Tibial nerve (tissue), 4 donors: ENCODE measurements at regions not wholly inside any gene's neighbourhood (a gene's known extent, or its start where the extent isn't known, plus 50 kb on each side); places are given as distances from the start of the nearest gene placed in this dataset.

Experiments used
- DNase-seq, 2 donors: peaks; one replicate each; pipeline ENCODE4 v3.0.0-alpha.2; 2019; ENCODE audit warnings: low spot score in 2 of 2
- H3K27ac ChIP-seq, 4 donors: fragments of 200-600 bp; sonication (generic) in 3 of 4; one replicate each; pipeline ENCODE4 v1.5.1; 2017 to 2019; ENCODE audit warnings: mild to moderate bottlenecking in 1 of 4
- H3K27me3 ChIP-seq, 2 donors: fragments of 200-600 bp; sonication (generic) in 1 of 2; one replicate each; pipeline versions ENCODE4 v1.5.1 to v1.6.0; 2017 to 2019
- H3K36me3 ChIP-seq, 3 donors: fragments of 200-600 bp; sonication (generic); one replicate each; pipeline ENCODE4 v1.5.1; 2018 to 2019
- H3K4me1 ChIP-seq, 4 donors: fragments of 200-600 bp; sonication (generic) in 3 of 4; one replicate each; pipeline ENCODE4 v1.5.1; 2017 to 2019
- H3K4me3 ChIP-seq, 4 donors: fragments of 200-600 bp; sonication (generic) in 3 of 4; one replicate each; pipeline ENCODE4 v1.5.1; 2017 to 2019; ENCODE audit warnings: mild to moderate bottlenecking in 1 of 4, moderate library complexity in 1 of 4
- H3K9me3 ChIP-seq, 4 donors: fragments of 200-600 bp; sonication (generic) in 3 of 4; one replicate each; pipeline ENCODE4 v1.5.1; 2017 to 2019
- EP300 ChIP-seq, 2 donors: sonication (generic); formaldehyde crosslinking; IDR thresholded peaks; one replicate each; pipeline ENCODE4 v1.6.1; 2017; ENCODE audit warnings: antibody characterized with exemption in 2 of 2, mild to moderate bottlenecking in 1 of 2
- POLR2A ChIP-seq, 2 donors: fragments of 450-650 bp; IDR thresholded peaks; one replicate each; pipeline ENCODE4 v1.6.1; 2017; ENCODE audit warnings: antibody characterized with exemption in 2 of 2, mild to moderate bottlenecking in 2 of 2, moderate library complexity in 2 of 2
- WGBS, 2 donors: methylation state at CpG; one replicate each; pipeline ENCODE4 v1.1.5; 2018; 5-methylcytosine and 5-hydroxymethylcytosine counted together
- TF ChIP-seq, protein P1 (sequence below), 5 experiments: fragments of 200-600 bp in 3 of 5; fragments of 450-650 bp in 2 of 5; sonication (generic) in 3 of 5; IDR thresholded peaks; one replicate each; pipeline ENCODE4 v1.5.1; 2016 to 2019; ENCODE audit warnings: antibody characterized with exemption in 5 of 5, mild to moderate bottlenecking in 3 of 5, moderate library complexity in 2 of 5

DNA sequence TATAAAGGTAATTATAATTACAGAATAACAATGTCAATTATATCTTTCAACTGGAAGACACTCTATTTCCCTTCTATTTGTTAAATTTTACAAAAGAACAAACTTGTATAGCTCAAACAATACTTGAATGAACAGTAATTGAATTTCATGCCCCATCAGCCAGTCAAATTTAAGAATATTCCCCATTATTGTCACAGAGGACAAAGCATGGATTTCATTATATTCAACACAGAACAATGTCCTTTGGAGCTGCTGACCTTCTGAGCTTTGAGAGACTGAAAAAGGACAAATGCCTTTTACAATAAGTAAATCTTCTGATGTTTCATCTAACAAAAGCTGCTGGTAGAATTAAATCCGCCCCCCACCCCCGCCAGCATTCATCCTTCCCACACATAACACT lies 187.5 kb upstream of the MC4R start:
- WGBS, 2 donors: 27% methylated on average over 2 of the region's 2 CpGs

DNA sequence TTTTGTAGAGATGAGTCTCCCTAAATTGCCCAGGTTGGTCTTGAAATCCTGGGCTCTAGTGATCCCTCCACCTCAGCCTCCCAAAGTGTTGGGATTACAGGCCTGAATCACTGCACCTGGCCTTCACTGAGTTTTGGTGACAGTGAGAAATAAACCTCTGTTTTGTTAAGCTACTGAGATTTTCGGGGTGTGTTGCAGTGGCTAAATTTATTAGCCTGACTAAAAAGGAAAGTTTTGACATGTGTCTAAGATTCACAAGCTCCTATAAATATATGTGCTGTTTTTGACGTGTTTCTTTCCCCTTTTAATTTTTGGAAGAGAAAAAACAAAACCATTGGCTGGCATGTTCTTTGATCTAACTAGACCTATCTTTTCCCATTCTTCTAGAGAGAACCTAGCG lies 190.5 kb upstream of the MC4R start:
- WGBS, 2 donors: 90% methylated on average over 3 of the region's 3 CpGs
- Histone ChIP-seq H3K4me1 (no peaks in the 10 kb centered on the region), H3K4me3 (no peak overlapping the region), H3K27ac (no peak overlapping the region), H3K9me3 (no peaks in the 10 kb centered on the region), H3K36me3 (no peaks in the 10 kb centered on the region), H3K27me3 (no peaks in the 10 kb centered on the region)
- DNase-seq: no peak
- TF ChIP-seq, protein P1, sequence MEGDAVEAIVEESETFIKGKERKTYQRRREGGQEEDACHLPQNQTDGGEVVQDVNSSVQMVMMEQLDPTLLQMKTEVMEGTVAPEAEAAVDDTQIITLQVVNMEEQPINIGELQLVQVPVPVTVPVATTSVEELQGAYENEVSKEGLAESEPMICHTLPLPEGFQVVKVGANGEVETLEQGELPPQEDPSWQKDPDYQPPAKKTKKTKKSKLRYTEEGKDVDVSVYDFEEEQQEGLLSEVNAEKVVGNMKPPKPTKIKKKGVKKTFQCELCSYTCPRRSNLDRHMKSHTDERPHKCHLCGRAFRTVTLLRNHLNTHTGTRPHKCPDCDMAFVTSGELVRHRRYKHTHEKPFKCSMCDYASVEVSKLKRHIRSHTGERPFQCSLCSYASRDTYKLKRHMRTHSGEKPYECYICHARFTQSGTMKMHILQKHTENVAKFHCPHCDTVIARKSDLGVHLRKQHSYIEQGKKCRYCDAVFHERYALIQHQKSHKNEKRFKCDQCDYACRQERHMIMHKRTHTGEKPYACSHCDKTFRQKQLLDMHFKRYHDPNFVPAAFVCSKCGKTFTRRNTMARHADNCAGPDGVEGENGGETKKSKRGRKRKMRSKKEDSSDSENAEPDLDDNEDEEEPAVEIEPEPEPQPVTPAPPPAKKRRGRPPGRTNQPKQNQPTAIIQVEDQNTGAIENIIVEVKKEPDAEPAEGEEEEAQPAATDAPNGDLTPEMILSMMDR (IDR thresholded peaks at IDR 0.05): no peak
- TF ChIP-seq EP300 (IDR thresholded peaks at IDR 0.05) (no peak), POLR2A (IDR thresholded peaks at IDR 0.05) (no peak)

More for the DNA sequence above, 187.5 kb upstream of the MC4R start:
- Histone ChIP-seq H3K27me3 (peaks cover 0 to 3% of the 10 kb centered on the region in 2 donors), H3K36me3 (no peaks in the 10 kb centered on the region), H3K4me1 (no peaks in the 10 kb centered on the region), H3K9me3 (no peaks in the 10 kb centered on the region), H3K27ac (no peak overlapping the region), H3K4me3 (no peak overlapping the region)
- DNase-seq: no peak
- TF ChIP-seq EP300 (IDR thresholded peaks at IDR 0.05) (no peak), POLR2A (IDR thresholded peaks at IDR 0.05) (no peak)
- TF ChIP-seq, protein P1 (IDR thresholded peaks at IDR 0.05): no peak

DNA sequence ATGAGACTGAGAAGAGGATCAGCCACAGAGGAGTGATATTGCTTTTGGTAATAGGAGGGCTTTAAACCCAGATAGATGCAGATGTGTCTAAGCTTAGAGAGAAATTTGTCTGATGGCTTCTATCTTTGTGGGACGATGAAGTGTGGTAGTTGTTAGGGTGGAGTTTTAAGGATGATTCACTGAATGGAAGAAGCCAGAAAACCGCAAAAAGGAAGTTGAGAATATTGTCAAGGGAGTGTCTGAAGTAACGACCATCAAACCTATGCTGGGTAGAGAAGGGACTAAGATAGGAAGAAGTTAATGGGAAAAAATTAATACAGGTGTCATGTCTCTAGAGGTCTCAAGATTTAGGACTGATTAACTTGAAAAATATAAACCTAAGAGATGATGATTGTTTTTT lies 195.6 kb upstream of the MC4R start:
- WGBS, 2 donors: 56 to 63% methylated on average over 3 of the region's 3 CpGs
- no peak overlapping the region for H3K27ac ChIP-seq
- H3K4me3 ChIP-seq: no peak overlapping the region
- TF ChIP-seq, protein P1 (IDR thresholded peaks at IDR 0.05): no peak
- TF ChIP-seq POLR2A (IDR thresholded peaks at IDR 0.05) (no peak), EP300 (IDR thresholded peaks at IDR 0.05) (no peak)
- H3K9me3 ChIP-seq: no peaks in the 10 kb centered on the region
- DNase-seq: no peak
- no peaks in the 10 kb centered on the region for H3K27me3 ChIP-seq
- no peaks in the 10 kb centered on the region for H3K4me1 ChIP-seq
- no peaks in the 10 kb centered on the region for H3K36me3 ChIP-seq

DNA sequence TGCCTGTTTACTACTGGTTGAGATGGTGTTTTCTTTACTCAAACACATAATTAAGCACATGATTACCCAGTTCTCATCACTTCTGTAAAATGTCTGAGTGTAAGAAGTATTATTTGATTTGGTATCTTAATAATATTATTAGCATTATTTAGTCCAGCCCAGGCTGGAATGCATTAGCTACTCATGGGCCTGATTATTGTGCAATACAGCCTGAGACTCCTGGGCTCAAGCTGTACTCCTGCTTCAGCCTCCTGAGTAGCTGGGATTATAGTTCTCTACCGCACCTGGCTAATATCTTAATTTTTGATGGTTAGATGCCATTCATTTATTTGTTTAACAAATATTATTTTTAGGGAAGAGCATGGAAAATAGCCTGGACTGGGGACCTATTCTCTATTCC lies 197.6 kb upstream of the MC4R start:
- H3K36me3 ChIP-seq: no peaks in the 10 kb centered on the region
- no peak overlapping the region for H3K27ac ChIP-seq
- no peak overlapping the region for H3K4me3 ChIP-seq
- no peaks in the 10 kb centered on the region for H3K4me1 ChIP-seq
- no peak for TF ChIP-seq EP300 (IDR thresholded peaks at IDR 0.05)
- no peak for TF ChIP-seq POLR2A (IDR thresholded peaks at IDR 0.05)
- TF ChIP-seq, protein P1 (IDR thresholded peaks at IDR 0.05): no peak
- 86 to 92% methylated on average over 1 of the region's 1 CpG for WGBS, 2 donors
- no peak for DNase-seq
- no peaks in the 10 kb centered on the region for H3K9me3 ChIP-seq
- H3K27me3 ChIP-seq: no peaks in the 10 kb centered on the region

DNA sequence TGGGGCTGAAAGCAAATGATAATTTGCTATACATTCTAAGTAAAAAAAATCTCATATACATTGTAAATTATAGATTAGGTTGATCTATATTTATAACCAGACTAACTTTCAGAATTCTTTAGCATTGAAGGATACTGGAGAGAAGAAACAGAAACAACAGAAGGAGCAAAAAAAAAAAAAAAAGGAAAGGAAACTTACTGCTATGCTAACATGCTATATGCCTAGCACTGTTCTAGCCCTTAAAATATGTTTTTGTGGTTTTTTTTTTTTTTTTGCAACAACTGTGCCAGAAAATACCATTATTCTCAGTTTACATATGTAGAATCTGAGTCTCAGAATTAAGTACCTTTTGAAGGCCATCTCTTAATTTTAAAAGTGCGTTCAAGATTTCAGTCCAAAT lies 204.9 kb upstream of the MC4R start:
- Histone ChIP-seq H3K36me3 (no peaks in the 10 kb centered on the region), H3K4me3 (no peak overlapping the region), H3K27me3 (no peaks in the 10 kb centered on the region), H3K27ac (no peak overlapping the region), H3K4me1 (no peaks in the 10 kb centered on the region), H3K9me3 (no peaks in the 10 kb centered on the region)
- DNase-seq: no peak
- WGBS, 2 donors: 87 to 92% methylated on average over 1 of the region's 1 CpG
- TF ChIP-seq POLR2A (IDR thresholded peaks at IDR 0.05) (no peak), EP300 (IDR thresholded peaks at IDR 0.05) (no peak)
- TF ChIP-seq, protein P1 (IDR thresholded peaks at IDR 0.05): no peak
